ENCODE measurements at regions not wholly inside any gene's neighbourhood (a gene's known extent, or its start where the extent isn't known, plus 50 kb on each side); places are given as distances from the start of the nearest gene placed in this dataset.

GRCh38 chr20:24783631-24784492 lies 165.2 kb upstream of the CST7 start:
- Histone ChIP-seq H2AFZ (replicated peaks; ENCODE audit: low read length, poor library complexity) (no peak overlapping the region), H4K91ac (ENCODE audit: insufficient read depth, low read depth, low read length) (no peak overlapping the region), H3K4me2 (ENCODE audit: low read depth, low read length) (no peak overlapping the region), H3K9ac (ENCODE audit: low read depth, low read length) (no peak overlapping the region), H3K79me1 (ENCODE audit: low read depth in 1 of 2, low read length in 2 of 2) (no peaks in the 10 kb centered on the region), H2AK5ac (ENCODE audit: low read depth, low read length) (no peak overlapping the region), H3K18ac (ENCODE audit: low read depth, low read length) (no peak overlapping the region), H4K20me1 (ENCODE audit: insufficient read depth, low read length) (no peaks in the 10 kb centered on the region), H3K4me1 (ENCODE audit: control insufficient read depth, insufficient read depth, low read length) (no peaks in the 10 kb centered on the region), H3K14ac (replicated peaks; ENCODE audit: low read depth, low read length) (no peak overlapping the region), H2BK5ac (ENCODE audit: low read depth, low read length, poor library complexity, severe bottlenecking) (no peak overlapping the region), H3K27ac (ENCODE audit: insufficient read depth, low read length) (no peak overlapping the region), H2BK20ac (ENCODE audit: low read depth, low read length) (no peak overlapping the region), H3K4ac (ENCODE audit: low read depth, low read length) (no peak overlapping the region), H4K5ac (ENCODE audit: low read depth, low read length) (no peak overlapping the region), H3K36me3 (ENCODE audit: control insufficient read depth, insufficient read depth, low read length) (no peaks in the 10 kb centered on the region), H3K4me3 (ENCODE audit: insufficient read depth, low read depth, low read length) (no peak overlapping the region), H3K56ac (ENCODE audit: extremely low read depth, insufficient read depth, low read length) (no peak overlapping the region), H3K27me3 (ENCODE audit: control insufficient read depth, insufficient read depth, low read length) (peaks cover 36% of the 10 kb centered on the region), H2BK15ac (ENCODE audit: low read depth, low read length) (no peak overlapping the region), H4K8ac (ENCODE audit: low read depth in 2 of 2, low read length in 2 of 2) (no peak overlapping the region), H3K9me1 (ENCODE audit: insufficient read depth, low read length) (no peaks in the 10 kb centered on the region), H2AK9ac (replicated peaks; ENCODE audit: low read depth, low read length, poor library complexity) (no peak overlapping the region), H3K23ac (ENCODE audit: low read depth, low read length) (no peak overlapping the region), H2BK120ac (ENCODE audit: low read depth, low read length) (no peak overlapping the region), H3K9me3 (ENCODE audit: control insufficient read depth, insufficient read depth, low read length) (no peaks in the 10 kb centered on the region)
- DNase-seq (no peak), ATAC-seq (ENCODE audit: low read depth) (no peak)
- intact Hi-C loops (cut with micrococcal nuclease) (no loop called here), in situ Hi-C loops (cut with MboI; ENCODE audit: low sequenced_read_pairs) (no loop called here), dilution Hi-C loops (cut with HindIII; ENCODE audit: low sequenced_read_pairs, unreplicated experiment) (no loop called here)
- 65% methylated on average over 2 of the region's 9 CpGs; no CpG with 5 or more reads in 1 of the 2 experiments for WGBS, 2 experiments (ENCODE audit: extremely low coverage in 2 of 2, insufficient read length in 1 of 2)
- BruUV-seq (replicated peaks): no TSS peak
- POLR2A ChIA-PET (ENCODE audit: unreplicated experiment): no interaction called here
- TF ChIP-seq CTCF (conservative IDR thresholded peaks at IDR 0.05; ENCODE audit: low read depth, low read length) (no peak), ELK1 (IDR thresholded peaks at IDR 0.05; ENCODE audit: borderline replicate concordance, low read depth, low read length) (no peak), RAD21 (IDR thresholded peaks at IDR 0.05; ENCODE audit: low read length) (no peak), SMC3 (IDR thresholded peaks at IDR 0.05; ENCODE audit: low read depth, low read length) (no peak), MXI1 (IDR thresholded peaks at IDR 0.05; ENCODE audit: borderline replicate concordance, low read depth, low read length) (no peak), NFE2L2 (IDR thresholded peaks at IDR 0.05; ENCODE audit: low read depth, low read length) (no peak), RCOR1 (IDR thresholded peaks at IDR 0.05; ENCODE audit: insufficient replicate concordance, low read length) (no peak), BHLHE40 (IDR thresholded peaks at IDR 0.05; ENCODE audit: low read depth, low read length) (no peak), FOS (IDR thresholded peaks at IDR 0.05; ENCODE audit: low read depth, low read length) (no peak), MAZ (IDR thresholded peaks at IDR 0.05; ENCODE audit: borderline replicate concordance, low read depth, low read length) (no peak), POLR2A (IDR thresholded peaks at IDR 0.05; ENCODE audit: low read depth, low read length) (no peak), CEBPB (IDR thresholded peaks at IDR 0.05; ENCODE audit: low read depth, low read length) (no peak), MAFK (IDR thresholded peaks at IDR 0.05; ENCODE audit: low read depth, low read length) (no peak), CHD1 (IDR thresholded peaks at IDR 0.05; ENCODE audit: low read depth, low read length) (no peak), USF2 (IDR thresholded peaks at IDR 0.05; ENCODE audit: low read depth, low read length) (no peak), RFX5 (IDR thresholded peaks at IDR 0.05; ENCODE audit: low read depth, low read length) (no peak)
- CTCF ChIA-PET: no interaction called here
